GM19395 (cell line): ENCODE measurements at regions not wholly inside any gene's neighbourhood (a gene's known extent, or its start where the extent isn't known, plus 50 kb on each side); places are given as distances from the start of the nearest gene placed in this dataset.

Source experiments
- ATAC-seq: cut with Tn5 transposase; IDR thresholded peaks from one replicate; pipeline ENCODE4 v1.9.1; 2021; ENCODE audit warnings: mild to moderate bottlenecking, moderate library complexity; ENCODE audit not compliant: unreplicated experiment

DNA sequence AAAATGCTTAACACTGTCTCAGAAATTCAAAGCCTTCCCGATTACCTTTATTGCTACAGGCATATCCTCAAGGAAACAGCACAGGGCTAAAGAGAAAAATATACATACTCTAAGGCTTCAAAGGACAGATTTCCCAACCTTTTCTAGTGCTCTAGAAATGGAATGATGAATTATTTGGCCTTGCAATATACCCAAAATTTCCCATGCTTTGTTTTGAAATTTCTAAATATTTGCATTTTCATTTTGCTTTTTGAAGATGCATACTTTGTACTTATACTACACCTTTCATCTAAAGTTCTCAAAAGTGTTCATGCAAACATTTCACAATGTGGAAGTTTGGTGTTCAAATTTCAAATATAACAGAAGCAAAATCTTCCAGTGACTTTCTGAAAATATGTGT lies 312.7 kb upstream of the PDE4D start:
- no peak for ATAC-seq

- ATAC-seq, result no peak
These were observed 311.5 kb upstream of the PDE4D start for GRCh38 chr5:60205071-60205470.

GRCh38 chr5:60196385-60197113 lies 303.0 kb upstream of the PDE4D start:
- no peak for ATAC-seq

DNA sequence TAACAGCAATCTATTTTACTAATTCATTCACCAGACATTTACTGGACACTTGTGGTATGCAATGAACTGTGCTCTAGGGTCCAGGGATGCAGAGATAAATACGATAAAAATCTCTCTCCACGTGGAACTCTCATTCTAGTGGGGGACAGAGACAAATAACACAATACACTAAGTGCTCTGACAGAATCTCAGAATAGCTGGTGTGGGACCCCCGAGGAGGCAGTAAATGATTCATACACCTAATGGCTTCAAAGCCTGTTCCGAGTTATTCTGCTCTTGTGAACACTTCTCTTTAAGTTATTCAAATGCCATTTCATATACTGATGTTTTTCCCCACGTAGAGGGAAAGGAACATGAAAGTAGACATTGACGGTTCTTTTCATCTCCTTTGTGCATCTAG lies 302.0 kb upstream of the PDE4D start:
- ATAC-seq, result no peak

GRCh38 chr5:60195083-60195482 lies 301.6 kb upstream of the PDE4D start:
- ATAC-seq, result no peak

DNA sequence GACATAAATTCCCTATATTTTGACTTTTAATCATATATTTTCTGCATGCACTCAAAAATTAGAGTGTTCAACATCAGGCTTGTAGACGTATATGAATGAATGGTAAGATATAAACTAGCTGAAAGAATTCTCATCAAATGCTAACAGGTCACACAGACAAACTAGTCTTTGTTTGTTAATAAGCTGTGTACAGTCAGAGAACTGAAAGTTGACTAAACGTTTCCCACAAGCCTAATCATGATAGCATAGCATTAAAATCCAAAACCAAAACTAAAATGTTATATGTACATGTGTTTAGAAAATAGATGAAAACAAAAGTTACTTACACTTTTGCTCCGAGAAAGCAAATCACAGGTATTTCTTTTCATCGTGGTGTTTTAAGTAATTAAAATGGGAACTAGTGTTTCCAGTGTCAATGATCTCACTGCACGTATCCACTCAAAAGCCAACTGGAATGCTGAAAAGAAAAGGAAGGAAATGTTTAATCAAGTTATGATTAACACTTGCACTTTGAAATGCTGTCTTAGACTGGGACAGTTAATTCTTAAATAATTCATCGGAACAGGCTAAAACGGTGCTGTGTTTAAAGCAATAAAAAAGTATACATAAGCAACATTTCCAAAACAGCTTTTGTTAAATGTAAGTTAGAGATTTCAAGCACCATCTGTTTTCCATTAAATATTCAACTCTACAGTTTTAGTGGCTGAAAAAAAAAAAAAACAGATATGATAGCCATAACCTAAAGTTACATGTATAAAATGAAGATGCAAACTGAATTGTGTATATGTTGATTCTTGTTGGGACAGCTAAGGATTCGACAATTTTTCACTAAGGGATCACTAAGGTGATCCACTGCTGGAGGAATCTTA lies 291.9 kb upstream of the PDE4D start:
- ATAC-seq, result no peak

GRCh38 chr5:60184606-60185005 lies 291.1 kb upstream of the PDE4D start:
- ATAC-seq, result no peak

- peak; percentile 71 for ATAC-seq
These were observed 290.4 kb upstream of the PDE4D start for GRCh38 chr5:60183881-60184280.

- ATAC-seq, result no peak
These were observed 284.6 kb upstream of the PDE4D start for GRCh38 chr5:60178101-60178500.

- ATAC-seq, result no peak
These were observed 284.1 kb upstream of the PDE4D start for GRCh38 chr5:60177596-60177995.

GRCh38 chr5:60173667-60174066 lies 280.1 kb upstream of the PDE4D start:
- no peak for ATAC-seq

DNA sequence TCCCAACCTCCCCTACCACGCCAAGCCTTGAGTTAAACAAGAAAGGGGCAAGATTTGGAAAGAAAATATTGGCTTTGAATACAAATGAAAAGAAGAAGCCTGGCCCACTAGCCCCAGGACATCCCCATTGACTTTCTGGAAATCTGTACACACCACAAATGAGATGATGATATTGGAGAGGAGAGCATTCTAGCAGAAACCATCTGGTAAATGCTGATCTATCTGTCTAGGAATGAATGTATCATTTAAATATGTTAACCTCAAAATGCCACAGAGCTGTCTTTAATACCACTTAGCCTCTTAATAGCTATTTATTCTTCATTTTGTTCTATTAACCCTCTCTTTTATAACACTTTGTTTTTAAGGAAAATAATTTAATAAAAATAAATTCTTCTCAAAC lies 270.2 kb upstream of the PDE4D start:
- no peak for ATAC-seq

GRCh38 chr5:60162441-60162840 lies 268.9 kb upstream of the PDE4D start:
- no peak for ATAC-seq

DNA sequence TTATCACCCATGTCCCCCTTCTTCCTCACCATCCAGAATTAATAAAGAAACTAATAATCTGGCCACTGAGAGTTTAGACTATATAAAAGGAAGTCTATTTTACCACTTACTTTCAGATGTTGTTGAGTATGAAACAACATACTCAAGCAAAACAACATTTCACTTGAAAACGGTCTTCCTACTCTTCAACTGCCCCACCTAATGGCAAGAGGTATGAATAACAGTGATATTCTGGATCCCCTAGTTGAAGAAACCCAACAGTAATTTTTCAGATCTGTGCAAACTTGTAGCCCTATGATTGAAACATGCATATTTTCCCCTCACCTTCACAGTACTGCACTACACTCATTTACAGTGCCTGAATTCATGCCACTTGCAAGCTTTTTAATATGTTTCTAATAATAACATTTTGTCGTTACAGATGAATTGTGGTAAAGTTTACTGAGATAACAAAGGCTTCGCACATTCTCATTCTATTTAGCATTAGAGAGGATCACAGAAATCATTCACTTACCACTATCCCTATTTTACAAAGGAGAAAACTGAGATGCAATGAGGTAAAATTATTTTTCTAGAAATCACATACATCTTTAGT lies 267.9 kb upstream of the PDE4D start:
- peak; percentile 68 for ATAC-seq

GRCh38 chr5:60149081-60149480 lies 255.6 kb upstream of the PDE4D start:
- no peak for ATAC-seq

- no peak for ATAC-seq
These were observed 254.8 kb upstream of the PDE4D start for GRCh38 chr5:60148366-60148765.

DNA sequence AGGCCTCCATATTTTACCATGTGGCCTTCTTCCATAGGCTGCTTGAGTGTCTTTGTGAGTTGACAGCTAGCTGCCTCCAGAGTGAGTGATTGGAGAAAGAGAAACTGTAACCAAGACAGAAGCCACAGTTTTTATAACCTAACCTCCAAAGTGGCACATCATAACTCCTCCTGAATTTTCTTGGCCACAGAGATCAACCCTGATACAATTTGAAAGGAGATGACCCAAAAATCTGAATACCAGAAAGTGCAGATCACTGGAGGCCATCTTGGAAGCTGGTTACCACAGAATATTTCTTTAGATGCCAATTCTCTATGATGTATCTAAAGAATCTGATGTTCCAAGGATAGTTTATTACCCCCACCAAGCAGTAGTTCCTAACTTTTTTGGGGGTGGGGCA lies 254.3 kb upstream of the PDE4D start:
- ATAC-seq, result no peak

- no peak for ATAC-seq
These were observed 250.5 kb upstream of the PDE4D start for GRCh38 chr5:60143942-60144549.

- no peak for ATAC-seq
These were observed 247.6 kb upstream of the PDE4D start for GRCh38 chr5:60141119-60141518.

- ATAC-seq, result no peak
These were observed 243.3 kb upstream of the PDE4D start for GRCh38 chr5:60136841-60137240.

DNA sequence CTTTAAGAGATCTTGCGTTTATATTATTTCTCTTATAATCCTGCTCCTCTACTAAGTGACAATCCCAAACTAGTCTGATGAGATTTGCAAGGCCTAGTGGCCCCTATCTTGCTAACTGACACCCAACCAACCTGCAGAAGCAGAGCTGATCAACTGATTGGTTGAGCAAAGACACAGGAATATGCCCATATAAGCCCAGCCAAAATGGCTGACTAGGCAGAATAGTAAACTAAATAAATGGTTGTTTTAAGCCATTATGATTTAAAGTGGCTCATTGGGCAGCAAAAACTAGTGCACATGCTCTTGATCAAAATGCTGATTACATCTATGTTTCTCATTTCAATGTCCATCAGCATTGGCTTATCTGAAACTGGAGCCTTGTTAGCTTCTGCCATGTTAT lies 238.0 kb upstream of the PDE4D start:
- no peak for ATAC-seq
